PC-3 (cell line): ENCODE measurements at regions not wholly inside any gene's neighbourhood (a gene's known extent, or its start where the extent isn't known, plus 50 kb on each side); places are given as distances from the start of the nearest gene placed in this dataset.
"Not testable (repeated sequence)": the region's sequence is repeated elsewhere in the genome, so short reads cannot be mapped to it uniquely, and the experiment has no call there.

Experiments used
- ATAC-seq: fragments of 200-7000 bp; cut with Tn5 transposase; 2 replicates; pipeline ENCODE4 v1.9.1; 2020; ENCODE audit warnings: mild to moderate bottlenecking, moderate library complexity
- BruUV-seq: library from RNA; stranded (reverse); fragments of 400-500 nt; replicated peaks from 2 replicates; lab custom pipeline; 2021; lab: Mats Ljungman, UMichigan
- CTCF ChIA-PET: fragments of 300-600 bp; sonication (Branson Sonifier 250); formaldehyde crosslinking; loops from one replicate; lab custom pipeline; 2022; ENCODE audit warnings: antibody characterized with exemption; lab: Charles Lee
- POLR2A ChIA-PET: fragments of 300-600 bp; sonication (Branson Sonifier 250); formaldehyde crosslinking; loops from one replicate; lab custom pipeline; 2022; ENCODE audit warnings: antibody characterized with exemption; ENCODE audit not compliant: unreplicated experiment; lab: Charles Lee
- DNase-seq: peaks from one replicate; pipeline ENCODE4 v3.0.0-alpha.2; 2015
- H2AFZ ChIP-seq: fragments of 300-600 bp; sonication (generic); 2 replicates; pipeline ENCODE4 v1.6.0; 2016; ENCODE audit warnings: antibody characterized with exemption, low read length
- H3F3A ChIP-seq: fragments of 300-600 bp; sonication (generic); one replicate; pipeline ENCODE4 v1.6.0; 2017; ENCODE audit warnings: antibody characterized with exemption, low read length, control low read depth, mild to moderate bottlenecking; ENCODE audit not compliant: unreplicated experiment
- H3K27ac ChIP-seq: fragments of 300-600 bp; sonication (generic); 2 replicates; pipeline ENCODE4 v1.5.1; 2016; ENCODE audit warnings: mild to moderate bottlenecking, low read length
- H3K27me3 ChIP-seq: fragments of 300-600 bp; sonication (generic); 2 replicates; pipeline ENCODE4 v1.6.1; 2016; ENCODE audit warnings: low read length, mixed read lengths
- H3K36me3 ChIP-seq: fragments of 300-600 bp; sonication (generic); 2 replicates; pipeline ENCODE4 v1.6.1; 2016; ENCODE audit warnings: low read depth, mixed run types, low read length, mixed read lengths
- H3K4me1 ChIP-seq: fragments of 300-600 bp; sonication (generic); 2 replicates; pipeline ENCODE4 v1.5.1; 2016; ENCODE audit warnings: low read length; ENCODE audit not compliant: insufficient read depth
- H3K4me2 ChIP-seq: fragments of 300-600 bp; sonication (generic); 2 replicates; pipeline ENCODE4 v1.6.0; 2016; ENCODE audit warnings: low read length
- H3K4me3 ChIP-seq: fragments of 300-600 bp; sonication (generic); 2 replicates; pipeline ENCODE4 v1.5.1; 2016; ENCODE audit warnings: mild to moderate bottlenecking, low read length, mixed read lengths
- H3K79me2 ChIP-seq: fragments of 300-600 bp; sonication (generic); 2 replicates; pipeline ENCODE4 v1.6.1; 2017; ENCODE audit warnings: low read length, mixed read lengths
- H3K9ac ChIP-seq: fragments of 300-600 bp; sonication (generic); 2 replicates; pipeline ENCODE4 v1.6.0; 2016; ENCODE audit warnings: mild to moderate bottlenecking, low read length
- H3K9me2 ChIP-seq: fragments of 300-600 bp; sonication (generic); replicated peaks from 2 replicates; pipeline ENCODE4 v1.6.1; 2016; ENCODE audit warnings: mixed run types, low read length, mixed read lengths
- H3K9me3 ChIP-seq: fragments of 300-600 bp; sonication (generic); 2 replicates; pipeline ENCODE4 v1.6.1; 2016; ENCODE audit warnings: low read length, mixed read lengths
- H4K20me1 ChIP-seq: fragments of 300-600 bp; sonication (generic); 2 replicates; pipeline ENCODE4 v1.6.1; 2016; ENCODE audit warnings: low read length, mixed read lengths
- CTCF ChIP-seq: fragments of 300-600 bp; sonication (generic); conservative IDR thresholded peaks from 2 replicates; pipeline ENCODE4 v1.5.1; 2017; ENCODE audit warnings: antibody characterized with exemption, low read depth, mild to moderate bottlenecking, low read length
- EZH2 ChIP-seq: fragments of 300-600 bp; sonication (generic); IDR thresholded peaks from one replicate; pipeline ENCODE4 v1.6.1; 2017; ENCODE audit warnings: antibody characterized with exemption, mild to moderate bottlenecking, low read length; ENCODE audit not compliant: unreplicated experiment
- EZH2phosphoT487 ChIP-seq: fragments of 300-600 bp; sonication (generic); IDR thresholded peaks from 2 replicates; pipeline ENCODE4 v1.6.1; 2018; ENCODE audit warnings: mild to moderate bottlenecking, antibody characterized with exemption, low read length, borderline replicate concordance
- intact Hi-C: fragments of 100-400 bp; cut with micrococcal nuclease; formaldehyde crosslinking; loops from 2 replicates; pipeline ENCODE4 v1.9.0; 2023

- H3K36me3 ChIP-seq, H3K4me1 ChIP-seq, H3K4me3 ChIP-seq, CTCF ChIA-PET, H3K27ac ChIP-seq, H3K9me3 ChIP-seq, H3F3A ChIP-seq, H3K79me2 ChIP-seq, H3K4me2 ChIP-seq, H3K9ac ChIP-seq, H3K9me2 ChIP-seq, H4K20me1 ChIP-seq, H3K27me3 ChIP-seq, intact Hi-C loops, POLR2A ChIA-PET, H2AFZ ChIP-seq, BruUV-seq: not testable (repeated sequence)
- TF ChIP-seq CTCF, result peak; percentile 35; the same call in 1 of the 2 replicates
- peak; percentile 57; the same call in 1 of the 2 replicates for ATAC-seq
- DNase-seq, result peak; percentile 27
Measured at GRCh38 chr4:118539412-118540077, 145.6 kb upstream of the METTL14 start.

- H3K9ac ChIP-seq, H3K27me3 ChIP-seq, DNase-seq, H3F3A ChIP-seq, H4K20me1 ChIP-seq, H3K9me2 ChIP-seq, H2AFZ ChIP-seq, intact Hi-C loops, CTCF ChIA-PET, H3K4me3 ChIP-seq, H3K9me3 ChIP-seq, POLR2A ChIA-PET, H3K4me1 ChIP-seq, ATAC-seq, H3K36me3 ChIP-seq, BruUV-seq, H3K27ac ChIP-seq, H3K4me2 ChIP-seq, H3K79me2 ChIP-seq: not testable (repeated sequence)
Measured at GRCh38 chr4:118556576-118556975, 128.6 kb upstream of the METTL14 start.

GRCh38 chr4:118557298-118557851 is 127.8 kb upstream of the METTL14 start:
- Histone ChIP-seq H3K9me2 (no peaks in the 10 kb centered on the region), H3K9me3 (no peaks in the 10 kb centered on the region), H3K4me1 (no peaks in the 10 kb centered on the region), H3K27me3 (no peaks in the 10 kb centered on the region), H3K4me2 (no peak overlapping the region), H2AFZ (no peak overlapping the region), H3K79me2 (no peaks in the 10 kb centered on the region), H3K9ac (no peak overlapping the region), H4K20me1 (no peaks in the 10 kb centered on the region), H3K27ac (no peak overlapping the region), H3K4me3 (no peak overlapping the region), H3F3A (no peaks in the 10 kb centered on the region), H3K36me3 (no peaks in the 10 kb centered on the region)
- DNase-seq (peak; percentile 58), ATAC-seq (no peak)
- ChIA-PET POLR2A (no interaction called here), CTCF (no interaction called here)
- BruUV-seq, result no TSS peak
- no peak for TF ChIP-seq CTCF
- no peak for TF ChIP-seq EZH2phosphoT487
- no peak for TF ChIP-seq EZH2
- intact Hi-C loops, result no loop called here

GRCh38 chr4:118558188-118558587 is 127.0 kb upstream of the METTL14 start:
- POLR2A ChIA-PET, H3K36me3 ChIP-seq, H3K4me3 ChIP-seq, H2AFZ ChIP-seq, H3K79me2 ChIP-seq, H3K27me3 ChIP-seq, BruUV-seq, CTCF ChIA-PET, ATAC-seq, H3K9me3 ChIP-seq, H3K27ac ChIP-seq, DNase-seq, H4K20me1 ChIP-seq, H3F3A ChIP-seq, intact Hi-C loops, H3K9ac ChIP-seq, H3K4me2 ChIP-seq, H3K4me1 ChIP-seq, H3K9me2 ChIP-seq: not testable (repeated sequence)

GRCh38 chr4:118561559-118561958 is 123.6 kb upstream of the METTL14 start:
- not testable (repeated sequence) for ATAC-seq

More at GRCh38 chr4:118561559-118561958, 123.6 kb upstream of the METTL14 start:
- H3K79me2 ChIP-seq, H3K36me3 ChIP-seq, H3K9ac ChIP-seq, H3K4me3 ChIP-seq, H3K9me2 ChIP-seq, H3K27ac ChIP-seq, H3K4me1 ChIP-seq, H3K9me3 ChIP-seq, H2AFZ ChIP-seq, H3F3A ChIP-seq, H3K27me3 ChIP-seq, POLR2A ChIA-PET, BruUV-seq, H3K4me2 ChIP-seq, intact Hi-C loops, CTCF ChIA-PET, DNase-seq, H4K20me1 ChIP-seq: not testable (repeated sequence)
